ENCODE measurements at regions not wholly inside any gene's neighbourhood (a gene's known extent, or its start where the extent isn't known, plus 50 kb on each side); places are given as distances from the start of the nearest gene placed in this dataset.

DNA sequence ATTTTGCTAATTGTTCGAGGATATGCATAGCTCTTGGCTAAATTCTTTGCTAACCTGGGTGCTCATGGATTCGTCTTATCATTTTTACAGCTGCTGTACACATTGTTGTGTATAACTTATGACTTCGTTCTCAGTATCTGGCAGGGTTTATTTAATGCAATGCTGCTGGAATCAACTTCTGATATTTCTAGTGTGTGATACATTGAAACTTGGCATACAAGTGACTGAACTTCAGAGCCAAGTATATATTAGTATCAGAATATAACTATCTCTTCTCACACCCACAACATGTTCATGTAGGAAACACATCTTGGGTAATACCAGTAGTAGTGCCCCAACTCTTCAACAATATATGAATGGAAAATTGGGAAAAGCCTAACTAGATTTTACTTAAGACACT lies 764.2 kb downstream of the TENT5A start:
- TF ChIP-seq, protein P1, sequence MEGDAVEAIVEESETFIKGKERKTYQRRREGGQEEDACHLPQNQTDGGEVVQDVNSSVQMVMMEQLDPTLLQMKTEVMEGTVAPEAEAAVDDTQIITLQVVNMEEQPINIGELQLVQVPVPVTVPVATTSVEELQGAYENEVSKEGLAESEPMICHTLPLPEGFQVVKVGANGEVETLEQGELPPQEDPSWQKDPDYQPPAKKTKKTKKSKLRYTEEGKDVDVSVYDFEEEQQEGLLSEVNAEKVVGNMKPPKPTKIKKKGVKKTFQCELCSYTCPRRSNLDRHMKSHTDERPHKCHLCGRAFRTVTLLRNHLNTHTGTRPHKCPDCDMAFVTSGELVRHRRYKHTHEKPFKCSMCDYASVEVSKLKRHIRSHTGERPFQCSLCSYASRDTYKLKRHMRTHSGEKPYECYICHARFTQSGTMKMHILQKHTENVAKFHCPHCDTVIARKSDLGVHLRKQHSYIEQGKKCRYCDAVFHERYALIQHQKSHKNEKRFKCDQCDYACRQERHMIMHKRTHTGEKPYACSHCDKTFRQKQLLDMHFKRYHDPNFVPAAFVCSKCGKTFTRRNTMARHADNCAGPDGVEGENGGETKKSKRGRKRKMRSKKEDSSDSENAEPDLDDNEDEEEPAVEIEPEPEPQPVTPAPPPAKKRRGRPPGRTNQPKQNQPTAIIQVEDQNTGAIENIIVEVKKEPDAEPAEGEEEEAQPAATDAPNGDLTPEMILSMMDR (IDR thresholded peaks at IDR 0.05), result no peak
- no peak for TF ChIP-seq POLR2A (IDR thresholded peaks at IDR 0.05)

Measured in lower leg skin (tissue), 3 donors.